GM12878 (cell line): ENCODE measurements at regions not wholly inside any gene's neighbourhood (a gene's known extent, or its start where the extent isn't known, plus 50 kb on each side); places are given as distances from the start of the nearest gene placed in this dataset.

Source experiments
- ATAC-seq: fragments of 200-7000 bp; cut with Tn5 transposase; 3 replicates; pipeline ENCODE4 v1.9.1; 2020; ENCODE audit warnings: mild to moderate bottlenecking, moderate library complexity
- BruUV-seq: library from RNA; stranded (reverse); fragments of 400-500 nt; replicated peaks from 2 replicates; lab custom pipeline; 2021; lab: Mats Ljungman, UMichigan
- CTCF ChIA-PET: fragments of 300-600 bp; sonication (Branson Sonifier 250); formaldehyde crosslinking; extraction: SDS; loops from one replicate; lab custom pipeline; 2021; ENCODE audit warnings: inconsistent platforms; lab: Yijun Ruan, JAX
- POLR2A ChIA-PET: fragments of 350-600 bp; formaldehyde crosslinking; extraction: SDS; loops from one replicate; lab custom pipeline; 2021; ENCODE audit warnings: inconsistent platforms; lab: Charles Lee
- RAD21 ChIA-PET: fragments of 300-600 bp; sonication (Branson Sonifier 250); formaldehyde crosslinking; loops from one replicate; lab custom pipeline; 2023; ENCODE audit warnings: antibody characterized with exemption; ENCODE audit not compliant: unreplicated experiment; lab: Charles Lee
- SMC1A ChIA-PET: fragments of 300-600 bp; sonication (Branson Sonifier 250); formaldehyde crosslinking; loops from one replicate; lab custom pipeline; 2023; ENCODE audit not compliant: unreplicated experiment, uncharacterized antibody; lab: Charles Lee
- DNase-seq: peaks from one replicate; pipeline ENCODE4 v3.0.0-alpha.2; 2011; ENCODE audit warnings: low read depth, low spot score
- FAIRE-seq: peaks from 3 replicates; lab custom pipeline; 2011; peaks lifted over from hg19 to GRCh38; lab: Jason Lieb, UNC
- H2AFZ ChIP-seq: 2 replicates; pipeline ENCODE4 v1.6.0; 2011; ENCODE audit warnings: low read depth, low read length, control low read depth; ENCODE audit not compliant: control insufficient read depth
- H3K27ac ChIP-seq: 2 replicates; pipeline ENCODE4 v1.5.1; 2011; ENCODE audit warnings: control low read depth; ENCODE audit not compliant: control insufficient read depth, insufficient read depth
- H3K27me3 ChIP-seq, 2 experiments: replicated peaks in 1 of 2; 2 replicates each; pipeline versions ENCODE4 v1.6.0 to v1.6.1; 2011; ENCODE audit warnings: low read length in 1 of 2; ENCODE audit not compliant: control insufficient read depth in 2 of 2, insufficient read depth in 2 of 2
- H3K36me3 ChIP-seq, 2 experiments: 2 replicates each; pipeline ENCODE4 v1.5.1; 2011; ENCODE audit warnings: low read length in 1 of 2; ENCODE audit not compliant: control insufficient read depth in 2 of 2, insufficient read depth in 2 of 2
- H3K4me1 ChIP-seq: 2 replicates; pipeline ENCODE4 v1.6.1; 2011; ENCODE audit warnings: mild to moderate bottlenecking, low read length, moderate library complexity, mixed read lengths; ENCODE audit not compliant: control insufficient read depth, insufficient read depth
- H3K4me2 ChIP-seq: 2 replicates; pipeline ENCODE4 v1.6.0; 2011; ENCODE audit warnings: control low read depth; ENCODE audit not compliant: control insufficient read depth, insufficient read depth
- H3K4me3 ChIP-seq: fragments of 200-600 bp; sonication (generic); 2 replicates; pipeline ENCODE4 v1.5.1; 2016
- H3K79me2 ChIP-seq: 2 replicates; pipeline ENCODE4 v1.6.0; 2011; ENCODE audit warnings: low read length; ENCODE audit not compliant: control insufficient read depth, insufficient read depth
- H3K9ac ChIP-seq: 2 replicates; pipeline ENCODE4 v1.8.0; 2011; ENCODE audit warnings: low read length, control low read depth, mixed read lengths; ENCODE audit not compliant: control insufficient read depth, insufficient read depth
- H3K9me3 ChIP-seq: replicated peaks from 3 replicates; pipeline ENCODE4 v1.5.1; 2011; ENCODE audit warnings: mild to moderate bottlenecking, low read length; ENCODE audit not compliant: control insufficient read depth, insufficient read depth
- H4K20me1 ChIP-seq: 2 replicates; pipeline ENCODE4 v1.6.0; 2011; ENCODE audit not compliant: control insufficient read depth, insufficient read depth
- CBFB ChIP-seq: IDR thresholded peaks from 2 replicates; pipeline ENCODE4 v1.6.1; 2016; ENCODE audit warnings: antibody characterized with exemption, low read depth
- CEBPB ChIP-seq, 2 experiments: fragments of 150-350 bp in 1 of 2; IDR thresholded peaks; 2 replicates each; pipeline ENCODE4 v1.6.1; 2012 to 2014; ENCODE audit warnings: low read depth in 2 of 2, low read length in 2 of 2, borderline replicate concordance in 1 of 2, inconsistent platforms in 1 of 2
- EED ChIP-seq: sonication (generic); IDR thresholded peaks from 2 replicates; pipeline ENCODE4 v1.6.1; 2016; ENCODE audit warnings: antibody characterized with exemption, low read depth
- EGR1 ChIP-seq, 2 experiments: IDR thresholded peaks; 1 replicate in 1 of 2; 2 replicates in 1 of 2; pipeline ENCODE4 v1.6.1; 2011 to 2012; ENCODE audit warnings: low read depth in 2 of 2, low read length in 2 of 2, borderline replicate concordance in 1 of 2, mild to moderate bottlenecking in 1 of 2, moderate library complexity in 1 of 2
- ETV6 ChIP-seq, 2 experiments: fragments of 450-650 bp in 1 of 2; IDR thresholded peaks in 1 of 2; conservative IDR thresholded peaks in 1 of 2; 2 replicates each; pipeline ENCODE4 v1.6.1; 2014; ENCODE audit warnings: antibody characterized with exemption in 1 of 2, borderline replicate concordance in 1 of 2, low read depth in 1 of 2, mild to moderate bottlenecking in 1 of 2, moderate library complexity in 1 of 2
- HCFC1 ChIP-seq: fragments of 150-350 bp; IDR thresholded peaks from 2 replicates; pipeline ENCODE4 v1.6.1; 2014; ENCODE audit warnings: low read length
- MEF2A ChIP-seq: IDR thresholded peaks from 2 replicates; pipeline ENCODE4 v1.6.1; 2011; ENCODE audit warnings: low read depth, mild to moderate bottlenecking, low read length, moderate library complexity; ENCODE audit not compliant: insufficient read depth
- NR2C2 ChIP-seq: IDR thresholded peaks from 2 replicates; pipeline ENCODE4 v1.6.1; 2011; ENCODE audit warnings: borderline replicate concordance, low read depth; ENCODE audit not compliant: control insufficient read depth, insufficient read length
- POLR2AphosphoS2 ChIP-seq: IDR thresholded peaks from 2 replicates; pipeline ENCODE4 v1.6.1; 2011; ENCODE audit warnings: low read depth, mild to moderate bottlenecking, low read length, improper control_type of control experiment, moderate library complexity
- YBX1 ChIP-seq: fragments of 450-650 bp; IDR thresholded peaks from 2 replicates; pipeline ENCODE4 v1.6.1; 2016; ENCODE audit warnings: antibody characterized with exemption
- WGBS: methylation state at CpG from one replicate; pipeline ENCODE4 v1.1.6; 2016; ENCODE audit warnings: low lambda C conversion rate; ENCODE audit not compliant: insufficient replicate concordance, insufficient coverage; ENCODE audit errors: missing lambda C conversion rate; 5-methylcytosine and 5-hydroxymethylcytosine counted together
- in situ Hi-C: fragments of 300-500 bp; cut with MboI; formaldehyde crosslinking; loops from 9 replicates; pipeline ENCODE4 v1.14.3; 2018; ENCODE audit warnings: mixed read lengths
- intact Hi-C: fragments of 100-400 bp; cut with micrococcal nuclease; formaldehyde crosslinking; loops from one replicate; pipeline ENCODE4 v1.14.2; 2022; ENCODE audit not compliant: unreplicated experiment

GRCh38 chr12:81863406-81863805 is 104.3 kb upstream of the PPFIA2 start:
- no peak for DNase-seq
- BruUV-seq, result no TSS peak
- 0% methylated on average over 1 of the region's 1 CpG for WGBS
- no peaks in the 10 kb centered on the region for H3K4me1 ChIP-seq
- no peak overlapping the region for H3K27ac ChIP-seq
- POLR2A ChIA-PET, result no interaction called here
- H3K9me3 ChIP-seq, result no peaks in the 10 kb centered on the region
- H3K9ac ChIP-seq, result no peak overlapping the region
- H3K27me3 ChIP-seq, result no peaks in the 10 kb centered on the region
- no peak for TF ChIP-seq POLR2AphosphoS2
- TF ChIP-seq NR2C2, result no peak
- no peak for TF ChIP-seq MEF2A
- no peak for TF ChIP-seq CEBPB (IDR thresholded peaks at IDR 0.05; ENCODE audit: borderline replicate concordance in 1 of 2, low read depth in 2 of 2, low read length in 2 of 2)
- no peak for TF ChIP-seq CBFB
- TF ChIP-seq YBX1, result no peak
- TF ChIP-seq EED, result no peak
- TF ChIP-seq EGR1 (IDR thresholded peaks at IDR 0.05; ENCODE audit: borderline replicate concordance in 1 of 2, low read depth in 2 of 2, low read length in 2 of 2), result no peak
- TF ChIP-seq HCFC1, result no peak
- TF ChIP-seq ETV6 (conservative IDR thresholded peaks at IDR 0.05 in 1 of 2, IDR thresholded peaks at IDR 0.05 in 1 of 2; ENCODE audit: borderline replicate concordance in 1 of 2, low read depth in 1 of 2), result no peak
- CTCF ChIA-PET, result no interaction called here
- no peak for FAIRE-seq
- no peaks in the 10 kb centered on the region for H4K20me1 ChIP-seq
- H3K4me3 ChIP-seq, result no peak overlapping the region
- H2AFZ ChIP-seq, result no peak overlapping the region
- H3K4me2 ChIP-seq, result no peak overlapping the region
- H3K79me2 ChIP-seq, result no peaks in the 10 kb centered on the region
- SMC1A ChIA-PET, result interaction anchor here (0.7 to 1.6 kb wide), 3 partner anchors 19 to 53 kb away, joined by 3 read pairs; no protein-coding TSS in a partner anchor
- RAD21 ChIA-PET, result no interaction called here
- intact Hi-C loops, result no loop called here
- in situ Hi-C loops, result no loop called here
- no peaks in the 10 kb centered on the region for H3K36me3 ChIP-seq
- no peak for ATAC-seq
